Uterus (tissue), 2 donors: ENCODE measurements at regions not wholly inside any gene's neighbourhood (a gene's known extent, or its start where the extent isn't known, plus 50 kb on each side); places are given as distances from the start of the nearest gene placed in this dataset.

Source experiments
- POLR2A ChIP-seq, 2 donors: fragments of 450-650 bp; IDR thresholded peaks; one replicate each; pipeline ENCODE4 v1.6.1; 2016; ENCODE audit warnings: antibody characterized with exemption in 2 of 2, mild to moderate bottlenecking in 1 of 2, moderate library complexity in 1 of 2
- TF ChIP-seq, protein P1 (sequence below), 4 experiments: fragments of 200-600 bp in 2 of 4; fragments of 450-650 bp in 2 of 4; sonication (generic) in 2 of 4; IDR thresholded peaks; one replicate each; pipeline ENCODE4 v1.5.1; 2016 to 2019; ENCODE audit warnings: antibody characterized with exemption in 4 of 4, mild to moderate bottlenecking in 2 of 4, moderate library complexity in 1 of 4

DNA sequence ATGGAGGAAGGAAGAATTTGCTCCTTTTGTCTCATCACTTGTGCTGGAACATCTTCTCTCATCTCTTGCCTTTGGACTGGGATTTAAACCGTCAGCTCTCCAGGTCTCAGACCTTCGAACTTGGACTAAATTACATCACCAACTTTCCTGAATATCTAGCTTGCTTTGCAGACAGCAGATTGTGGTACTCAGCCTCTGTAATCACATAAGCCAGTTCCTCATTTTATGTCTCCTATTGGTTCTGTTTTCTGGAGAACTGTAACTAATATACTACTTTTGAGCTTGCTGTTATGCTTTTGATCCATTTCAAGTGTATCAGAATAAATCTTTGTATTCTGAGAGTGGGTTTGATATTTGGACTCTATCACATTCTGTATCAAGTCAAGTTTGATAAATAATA is 164.3 kb upstream of the VEPH1 start:
- TF ChIP-seq, protein P1, sequence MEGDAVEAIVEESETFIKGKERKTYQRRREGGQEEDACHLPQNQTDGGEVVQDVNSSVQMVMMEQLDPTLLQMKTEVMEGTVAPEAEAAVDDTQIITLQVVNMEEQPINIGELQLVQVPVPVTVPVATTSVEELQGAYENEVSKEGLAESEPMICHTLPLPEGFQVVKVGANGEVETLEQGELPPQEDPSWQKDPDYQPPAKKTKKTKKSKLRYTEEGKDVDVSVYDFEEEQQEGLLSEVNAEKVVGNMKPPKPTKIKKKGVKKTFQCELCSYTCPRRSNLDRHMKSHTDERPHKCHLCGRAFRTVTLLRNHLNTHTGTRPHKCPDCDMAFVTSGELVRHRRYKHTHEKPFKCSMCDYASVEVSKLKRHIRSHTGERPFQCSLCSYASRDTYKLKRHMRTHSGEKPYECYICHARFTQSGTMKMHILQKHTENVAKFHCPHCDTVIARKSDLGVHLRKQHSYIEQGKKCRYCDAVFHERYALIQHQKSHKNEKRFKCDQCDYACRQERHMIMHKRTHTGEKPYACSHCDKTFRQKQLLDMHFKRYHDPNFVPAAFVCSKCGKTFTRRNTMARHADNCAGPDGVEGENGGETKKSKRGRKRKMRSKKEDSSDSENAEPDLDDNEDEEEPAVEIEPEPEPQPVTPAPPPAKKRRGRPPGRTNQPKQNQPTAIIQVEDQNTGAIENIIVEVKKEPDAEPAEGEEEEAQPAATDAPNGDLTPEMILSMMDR (IDR thresholded peaks at IDR 0.05): no peak
- TF ChIP-seq POLR2A (IDR thresholded peaks at IDR 0.05): no peak
